ENCODE measurements at regions not wholly inside any gene's neighbourhood (a gene's known extent, or its start where the extent isn't known, plus 50 kb on each side); places are given as distances from the start of the nearest gene placed in this dataset.
"Not testable (repeated sequence)": the region's sequence is repeated elsewhere in the genome, so short reads cannot be mapped to it uniquely, and the experiment has no call there.

DNA sequence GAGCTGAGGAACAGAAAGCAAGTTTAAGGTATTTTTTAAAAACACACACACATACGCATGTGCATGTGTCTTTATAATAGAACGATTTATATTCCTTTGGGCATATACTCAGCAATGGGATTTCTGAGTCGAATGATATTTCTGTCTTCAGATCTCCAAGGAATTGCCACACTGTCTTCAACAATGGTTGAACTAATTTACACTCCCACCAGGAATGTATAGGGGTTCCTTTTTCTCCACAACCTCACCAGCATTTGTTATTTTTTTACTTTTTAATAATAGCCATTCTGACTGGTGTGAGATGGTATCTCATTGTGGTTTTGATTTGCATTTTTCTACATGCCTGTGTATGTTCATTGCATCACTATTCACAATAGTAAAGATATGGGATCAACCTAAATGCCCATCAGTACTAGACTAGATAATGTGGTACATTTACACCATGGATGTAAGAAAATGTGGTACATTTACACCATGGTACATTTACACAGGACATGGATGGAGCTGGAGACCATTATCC, 60.3 kb upstream of the MAP3K1 start:
- DNase-seq (ENCODE audit: low spot score), result no peak
- in situ Hi-C loops (cut with MboI; ENCODE audit: low pct_unique_long_range_greater_than_20kb, low sequenced_read_pairs, unreplicated experiment), result no loop called here
- TF ChIP-seq CTCF (IDR thresholded peaks at IDR 0.05; ENCODE audit: extremely low read depth, insufficient read depth, missing control alignments), result no peak

GRCh38 chr5:56753588-56753987, 61.8 kb upstream of the MAP3K1 start:
- in situ Hi-C loops (cut with MboI; ENCODE audit: low pct_unique_long_range_greater_than_20kb, low sequenced_read_pairs, unreplicated experiment); DNase-seq (ENCODE audit: low spot score): not testable (repeated sequence)

- DNase-seq (ENCODE audit: low spot score), result no peak
- TF ChIP-seq CTCF (IDR thresholded peaks at IDR 0.05; ENCODE audit: extremely low read depth, insufficient read depth, missing control alignments), result no peak
- in situ Hi-C loops (cut with MboI; ENCODE audit: low pct_unique_long_range_greater_than_20kb, low sequenced_read_pairs, unreplicated experiment), result no loop called here
Observed at GRCh38 chr5:56751572-56752313, 63.6 kb upstream of the MAP3K1 start.

DNA sequence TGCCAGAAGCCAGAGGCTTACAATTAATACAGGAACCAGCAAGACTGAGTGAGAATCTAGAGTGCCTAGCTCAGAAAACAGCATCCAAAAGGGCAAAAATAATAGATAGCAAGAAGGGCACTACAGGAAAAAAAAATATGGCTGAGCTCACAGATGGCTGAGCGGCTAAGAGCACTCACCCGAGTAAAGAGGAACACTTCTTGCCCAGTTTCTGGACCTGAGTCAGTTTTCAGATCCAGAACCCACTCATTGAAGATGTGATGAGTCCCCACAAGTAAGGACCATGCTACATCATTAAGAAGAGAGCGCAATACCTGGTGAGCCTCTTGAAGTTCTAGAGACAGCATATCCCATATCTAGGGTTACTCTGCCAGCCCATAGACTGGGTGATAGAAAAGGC, 65.5 kb upstream of the MAP3K1 start:
- no peak for DNase-seq (ENCODE audit: low spot score)
- in situ Hi-C loops (cut with MboI; ENCODE audit: low pct_unique_long_range_greater_than_20kb, low sequenced_read_pairs, unreplicated experiment), result no loop called here
- TF ChIP-seq CTCF (IDR thresholded peaks at IDR 0.05; ENCODE audit: extremely low read depth, insufficient read depth, missing control alignments), result no peak

DNA sequence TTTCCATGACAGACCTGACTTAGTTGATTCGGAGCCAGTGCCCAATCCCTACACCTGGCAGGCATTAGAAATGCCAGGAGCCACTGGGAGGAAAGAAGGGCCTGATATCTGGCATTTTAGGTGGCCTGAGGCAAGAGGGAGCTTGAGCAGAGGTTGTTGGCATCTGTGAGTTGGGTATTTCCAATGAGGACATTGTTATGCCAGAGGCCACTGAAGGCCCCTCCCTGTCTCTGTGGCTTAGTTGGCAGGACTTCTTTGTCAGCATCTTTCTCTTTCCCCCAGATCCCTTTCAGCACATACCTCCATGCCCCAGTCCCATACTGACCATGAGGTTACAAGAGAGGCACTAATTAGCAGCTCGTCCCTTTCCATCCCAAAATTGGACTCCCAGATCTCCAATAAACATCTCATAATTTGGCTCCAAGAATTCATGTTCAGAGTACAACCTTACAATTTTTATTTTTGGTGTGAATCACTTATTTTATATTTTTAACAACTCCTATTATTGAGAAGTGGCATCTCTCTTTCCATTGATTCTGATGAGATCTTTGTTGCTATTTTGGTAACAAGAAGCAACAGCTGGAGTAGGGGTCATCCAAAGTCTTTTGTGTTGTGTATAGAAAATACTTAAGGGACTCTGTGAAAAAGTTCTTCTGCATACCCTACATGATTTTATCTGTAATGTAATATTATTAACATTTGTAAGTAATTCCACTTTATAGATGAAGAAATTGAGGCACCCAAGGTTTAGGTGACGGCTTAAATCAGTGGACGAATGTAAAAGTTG, 68.6 kb upstream of the MAP3K1 start:
- in situ Hi-C loops (cut with MboI; ENCODE audit: low pct_unique_long_range_greater_than_20kb, low sequenced_read_pairs, unreplicated experiment), result no loop called here
- TF ChIP-seq CTCF (IDR thresholded peaks at IDR 0.05; ENCODE audit: extremely low read depth, insufficient read depth, missing control alignments), result no peak
- DNase-seq (ENCODE audit: low spot score), result no peak

- DNase-seq (ENCODE audit: low spot score), result no peak
- in situ Hi-C loops (cut with MboI; ENCODE audit: low pct_unique_long_range_greater_than_20kb, low sequenced_read_pairs, unreplicated experiment), result no loop called here
- no peak for TF ChIP-seq CTCF (IDR thresholded peaks at IDR 0.05; ENCODE audit: extremely low read depth, insufficient read depth, missing control alignments)
Observed at GRCh38 chr5:56745864-56746263, 69.5 kb upstream of the MAP3K1 start.

DNA sequence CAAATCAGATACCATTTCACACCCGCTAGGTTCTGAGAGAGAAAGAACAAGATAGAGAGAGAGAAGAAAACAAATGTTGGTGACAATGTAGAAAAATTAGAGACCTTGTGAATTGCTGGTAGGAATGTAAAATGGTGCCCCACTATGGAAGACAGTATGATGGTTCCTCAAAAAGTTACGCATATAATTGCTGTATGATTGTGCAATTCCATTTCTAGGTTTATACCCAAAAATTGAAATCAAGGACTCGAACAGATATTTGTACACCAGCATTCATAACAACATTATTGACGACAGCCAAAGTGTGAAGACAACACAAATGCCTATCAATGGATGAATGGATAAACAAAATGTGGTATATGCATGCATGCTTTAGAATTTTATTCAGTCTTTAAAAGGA, 74.5 kb upstream of the MAP3K1 start:
- DNase-seq (ENCODE audit: low spot score), result no peak
- in situ Hi-C loops (cut with MboI; ENCODE audit: low pct_unique_long_range_greater_than_20kb, low sequenced_read_pairs, unreplicated experiment), result no loop called here
- no peak for TF ChIP-seq CTCF (IDR thresholded peaks at IDR 0.05; ENCODE audit: extremely low read depth, insufficient read depth, missing control alignments)

Data from GM13977 (cell line).